ENCODE measurements at regions not wholly inside any gene's neighbourhood (a gene's known extent, or its start where the extent isn't known, plus 50 kb on each side); places are given as distances from the start of the nearest gene placed in this dataset.

GRCh38 chr5:45093377-45093776, 284.6 kb downstream of the MRPS30 start:
- ChIA-PET CTCF (no interaction called here), POLR2A (no interaction called here)
- no peak for TF ChIP-seq ZNF391 (tag by site-specific recombination; IDR thresholded peaks at IDR 0.05; ENCODE audit: borderline replicate concordance, low read depth)
- TF ChIP-seq ZNF280D (tag by site-specific recombination; IDR thresholded peaks at IDR 0.05): no peak
- TF ChIP-seq ZNF580 (tag by site-specific recombination; IDR thresholded peaks at IDR 0.05): no peak
- TF ChIP-seq ZNF629 (tag by site-specific recombination; IDR thresholded peaks at IDR 0.05): no peak
- no peak for TF ChIP-seq ZBTB7A (tag by site-specific recombination; IDR thresholded peaks at IDR 0.05; ENCODE audit: low read depth)
- TF ChIP-seq ZFHX2 (tag by site-specific recombination; conservative IDR thresholded peaks at IDR 0.05): no peak
- no peak for TF ChIP-seq ZNF571 (tag by site-specific recombination; IDR thresholded peaks at IDR 0.05)
- no peak for TF ChIP-seq ZNF561 (tag by site-specific recombination; IDR thresholded peaks at IDR 0.05; ENCODE audit: borderline replicate concordance)
- TF ChIP-seq ZBTB11 (tag by site-specific recombination; conservative IDR thresholded peaks at IDR 0.05; ENCODE audit: low read depth): no peak
- no peak for TF ChIP-seq ZBTB26 (tag by site-specific recombination; optimal IDR thresholded peaks at IDR 0.05)
- no peak for TF ChIP-seq GLI2 (tag by site-specific recombination; IDR thresholded peaks at IDR 0.05; ENCODE audit: borderline replicate concordance, low read depth)
- TF ChIP-seq ZNF621 (tag by site-specific recombination; IDR thresholded peaks at IDR 0.05): no peak
- no peak for TF ChIP-seq WT1 (tag by site-specific recombination; IDR thresholded peaks at IDR 0.05)
- no peak for TF ChIP-seq ZNF341 (tag by site-specific recombination; IDR thresholded peaks at IDR 0.05; ENCODE audit: low read depth)
- TF ChIP-seq ZBTB44 (tag by site-specific recombination; IDR thresholded peaks at IDR 0.05): no peak
- Histone ChIP-seq H3K27ac (ENCODE audit: extremely low read depth, low read depth, low read length) (no peak overlapping the region), H3K4me1 (ENCODE audit: control insufficient read depth, insufficient read depth, low read length) (no peaks in the 10 kb centered on the region), H3K4me3 (ENCODE audit: low read depth, low read length) (no peak overlapping the region), H3K36me3 (ENCODE audit: control insufficient read depth in 2 of 2, insufficient read depth in 1 of 2, low read length in 2 of 2) (no peaks in the 10 kb centered on the region), H3K9me3 (ENCODE audit: control insufficient read depth, insufficient read depth, low read depth, low read length) (no peaks in the 10 kb centered on the region; the same call in 1 of the 2 replicates)

- H3K9me3 ChIP-seq (ENCODE audit: control insufficient read depth, insufficient read depth, low read depth, low read length): no peaks in the 10 kb centered on the region; the same call in 1 of the 2 replicates
- H3K4me3 ChIP-seq (ENCODE audit: low read depth, low read length): no peak overlapping the region
- H3K36me3 ChIP-seq (ENCODE audit: control insufficient read depth in 2 of 2, insufficient read depth in 1 of 2, low read length in 2 of 2): no peaks in the 10 kb centered on the region
- H3K4me1 ChIP-seq (ENCODE audit: control insufficient read depth, insufficient read depth, low read length): no peaks in the 10 kb centered on the region
- ChIA-PET POLR2A (no interaction called here), CTCF (no interaction called here)
- no peak overlapping the region for H3K27ac ChIP-seq (ENCODE audit: extremely low read depth, low read depth, low read length)
- TF ChIP-seq ZSCAN16 (tag by site-specific recombination; IDR thresholded peaks at IDR 0.05): no peak
- no peak for TF ChIP-seq ZNF37A (tag by site-specific recombination; IDR thresholded peaks at IDR 0.05)
- no peak for TF ChIP-seq ZNF341 (tag by site-specific recombination; IDR thresholded peaks at IDR 0.05; ENCODE audit: low read depth)
- no peak for TF ChIP-seq ZNF510 (tag by site-specific recombination; IDR thresholded peaks at IDR 0.05; ENCODE audit: insufficient replicate concordance)
- TF ChIP-seq ZNF747 (tag by site-specific recombination; IDR thresholded peaks at IDR 0.05): no peak
- TF ChIP-seq ZNF280D (tag by site-specific recombination; IDR thresholded peaks at IDR 0.05): no peak
- TF ChIP-seq KLF9 (tag by site-specific recombination; IDR thresholded peaks at IDR 0.05; ENCODE audit: low read depth): no peak
Measured at GRCh38 chr5:45094876-45095440, 286.2 kb downstream of the MRPS30 start.

Data from HEK293 (cell line).